HG02973 (cell line): ENCODE measurements at regions not wholly inside any gene's neighbourhood (a gene's known extent, or its start where the extent isn't known, plus 50 kb on each side); places are given as distances from the start of the nearest gene placed in this dataset.

Experiments
- ATAC-seq: cut with Tn5 transposase; IDR thresholded peaks from one replicate; pipeline ENCODE4 v1.9.1; 2021; ENCODE audit warnings: moderate library complexity; ENCODE audit not compliant: unreplicated experiment

GRCh38 chr5:168176251-168176650, 115.2 kb upstream of the WWC1 start:
- no peak for ATAC-seq

- ATAC-seq: no peak
These were observed 114.5 kb upstream of the WWC1 start for GRCh38 chr5:168176941-168177340.

- no peak for ATAC-seq
These were observed 113.5 kb upstream of the WWC1 start for GRCh38 chr5:168177831-168178450.

- no peak for ATAC-seq
These were observed 112.3 kb upstream of the WWC1 start for GRCh38 chr5:168179192-168179593.

- ATAC-seq: no peak
These were observed 109.2 kb upstream of the WWC1 start for GRCh38 chr5:168182269-168182668.

GRCh38 chr5:168184103-168184502, 107.3 kb upstream of the WWC1 start:
- no peak for ATAC-seq

- no peak for ATAC-seq
These were observed 105.0 kb upstream of the WWC1 start for GRCh38 chr5:168186289-168187074.

- ATAC-seq: no peak
These were observed 103.8 kb upstream of the WWC1 start for GRCh38 chr5:168187614-168188013.

- no peak for ATAC-seq
These were observed 103.3 kb upstream of the WWC1 start for GRCh38 chr5:168188182-168188581.

- ATAC-seq: no peak
These were observed 99.3 kb upstream of the WWC1 start for GRCh38 chr5:168192120-168192519.

- no peak for ATAC-seq
These were observed 97.8 kb upstream of the WWC1 start for GRCh38 chr5:168193493-168194250.

GRCh38 chr5:168195110-168195509, 96.3 kb upstream of the WWC1 start:
- ATAC-seq: no peak

- ATAC-seq: no peak
These were observed 93.1 kb upstream of the WWC1 start for GRCh38 chr5:168198359-168198758.

- no peak for ATAC-seq
These were observed 88.4 kb upstream of the WWC1 start for GRCh38 chr5:168202996-168203395.

GRCh38 chr5:168204165-168204564, 87.3 kb upstream of the WWC1 start:
- no peak for ATAC-seq

- ATAC-seq: no peak
These were observed 83.9 kb upstream of the WWC1 start for GRCh38 chr5:168207450-168208029.

GRCh38 chr5:168209244-168209995, 82.0 kb upstream of the WWC1 start:
- no peak for ATAC-seq

- ATAC-seq: no peak
These were observed 81.4 kb upstream of the WWC1 start for GRCh38 chr5:168209997-168210396.

- no peak for ATAC-seq
These were observed 80.2 kb upstream of the WWC1 start for GRCh38 chr5:168211245-168211644.

- no peak for ATAC-seq
These were observed 79.5 kb upstream of the WWC1 start for GRCh38 chr5:168211936-168212335.

- ATAC-seq: no peak
These were observed 77.4 kb upstream of the WWC1 start for GRCh38 chr5:168214071-168214470.
